ENCODE measurements at regions not wholly inside any gene's neighbourhood (a gene's known extent, or its start where the extent isn't known, plus 50 kb on each side); places are given as distances from the start of the nearest gene placed in this dataset.

DNA sequence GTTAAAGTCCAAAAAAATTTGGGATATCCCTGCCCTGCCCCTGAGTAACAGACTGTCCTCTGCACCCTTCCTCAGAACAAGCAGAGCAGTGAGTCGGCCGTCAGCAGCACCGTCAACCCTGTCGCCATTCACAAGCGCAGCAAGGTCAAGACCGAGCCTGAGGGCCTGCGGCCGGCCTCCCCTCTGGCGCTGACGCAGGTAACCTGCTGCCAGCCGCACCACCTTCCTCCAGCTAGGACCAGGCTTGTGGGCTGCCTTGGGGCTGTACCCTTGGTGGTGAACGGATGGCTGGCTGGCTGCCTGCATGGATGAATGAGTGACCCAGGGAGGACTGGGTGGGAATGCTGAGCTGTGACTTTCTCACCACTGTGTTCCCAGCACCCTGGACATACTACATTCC lies 236.2 kb downstream of the GLI2 start:
- Histone ChIP-seq H2BK5ac (ENCODE audit: low read depth, low read length, poor library complexity, severe bottlenecking) (no peak overlapping the region), H3K9me3 (ENCODE audit: control insufficient read depth, low read length) (no peaks in the 10 kb centered on the region), H4K91ac (ENCODE audit: low read length) (no peak overlapping the region), H3K23ac (ENCODE audit: low read length in 2 of 2) (no peak overlapping the region), H3K79me1 (replicated peaks; ENCODE audit: low read length, poor library complexity, severe bottlenecking) (no peaks in the 10 kb centered on the region), H2AK5ac (ENCODE audit: low read length, severe bottlenecking) (no peak overlapping the region), H3K27ac (ENCODE audit: low read length, poor library complexity, severe bottlenecking) (no peak overlapping the region), H3K36me3 (ENCODE audit: control insufficient read depth in 1 of 2, insufficient read depth in 2 of 2, low read depth in 1 of 2, low read length in 2 of 2) (peaks cover 75 to 76% of the 10 kb centered on the region in 2 experiments), H3K4me2 (ENCODE audit: low read length, poor library complexity, severe bottlenecking) (no peak overlapping the region), H3K18ac (ENCODE audit: low read depth in 1 of 2, low read length in 2 of 2) (no peak overlapping the region), H3K14ac (ENCODE audit: low read length in 2 of 2) (no peak overlapping the region), H3K27me3 (ENCODE audit: control insufficient read depth in 1 of 2, insufficient read depth in 1 of 2, low read length in 2 of 2) (no peaks in the 10 kb centered on the region), H2BK120ac (ENCODE audit: low read depth, low read length) (no peak overlapping the region), H3K4me3 (ENCODE audit: insufficient read depth in 1 of 2, low read depth in 1 of 2, low read length in 2 of 2) (no peak overlapping the region), H2BK15ac (ENCODE audit: low read depth, poor library complexity, severe bottlenecking) (no peak overlapping the region), H3K4me1 (ENCODE audit: control insufficient read depth, insufficient read depth, low read depth, low read length) (peaks cover 3% of the 10 kb centered on the region), H2AFZ (ENCODE audit: low read depth, low read length) (no peak overlapping the region), H3K9ac (ENCODE audit: low read length) (no peak overlapping the region), H3K4ac (ENCODE audit: low read depth in 1 of 2, low read length in 2 of 2) (no peak overlapping the region), H2BK12ac (ENCODE audit: low read length in 2 of 2) (no peak overlapping the region), H4K8ac (ENCODE audit: low read length) (no peak overlapping the region)
- WGBS, result 96% methylated on average over 11 of the region's 12 CpGs
- DNase-seq, result no peak

DNA sequence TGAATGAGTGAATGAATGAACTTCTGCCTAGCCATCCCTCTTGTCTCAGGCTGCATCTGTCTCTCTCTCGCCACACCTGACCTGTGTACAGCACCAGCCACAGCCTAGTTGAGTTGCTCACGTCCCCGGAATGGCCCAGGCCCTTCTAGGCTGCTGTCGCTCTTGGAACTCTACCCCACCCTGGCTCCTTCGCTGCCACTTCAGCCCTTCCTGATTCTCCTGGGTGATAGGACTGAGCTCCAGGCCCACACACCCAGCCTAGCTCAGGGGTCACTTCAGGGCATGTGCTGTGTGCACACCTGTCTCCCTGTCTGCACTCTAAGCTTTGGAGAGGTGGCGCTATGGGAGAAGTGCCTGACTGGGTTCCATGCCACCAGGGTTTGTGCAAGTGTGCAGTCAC lies 236.6 kb downstream of the GLI2 start:
- Histone ChIP-seq H4K8ac (ENCODE audit: low read length) (no peak overlapping the region), H2BK15ac (ENCODE audit: low read depth, poor library complexity, severe bottlenecking) (no peak overlapping the region), H3K27me3 (ENCODE audit: control insufficient read depth in 1 of 2, insufficient read depth in 1 of 2, low read length in 2 of 2) (no peaks in the 10 kb centered on the region), H3K27ac (ENCODE audit: low read length, poor library complexity, severe bottlenecking) (no peak overlapping the region), H3K4me1 (ENCODE audit: control insufficient read depth, insufficient read depth, low read depth, low read length) (peaks cover 3% of the 10 kb centered on the region), H2BK5ac (ENCODE audit: low read depth, low read length, poor library complexity, severe bottlenecking) (no peak overlapping the region), H3K9me3 (ENCODE audit: control insufficient read depth, low read length) (no peaks in the 10 kb centered on the region), H2AK5ac (ENCODE audit: low read length, severe bottlenecking) (no peak overlapping the region), H3K9ac (ENCODE audit: low read length) (no peak overlapping the region), H3K23ac (ENCODE audit: low read length in 2 of 2) (no peak overlapping the region), H4K91ac (ENCODE audit: low read length) (no peak overlapping the region), H3K4me2 (ENCODE audit: low read length, poor library complexity, severe bottlenecking) (no peak overlapping the region), H2AFZ (ENCODE audit: low read depth, low read length) (no peak overlapping the region), H2BK120ac (ENCODE audit: low read depth, low read length) (no peak overlapping the region), H3K4ac (ENCODE audit: low read depth in 1 of 2, low read length in 2 of 2) (no peak overlapping the region), H3K4me3 (ENCODE audit: insufficient read depth in 1 of 2, low read depth in 1 of 2, low read length in 2 of 2) (no peak overlapping the region), H2BK12ac (ENCODE audit: low read length in 2 of 2) (no peak overlapping the region), H3K79me1 (replicated peaks; ENCODE audit: low read length, poor library complexity, severe bottlenecking) (no peaks in the 10 kb centered on the region), H3K18ac (ENCODE audit: low read depth in 1 of 2, low read length in 2 of 2) (no peak overlapping the region), H3K14ac (ENCODE audit: low read length in 2 of 2) (no peak overlapping the region), H3K36me3 (ENCODE audit: control insufficient read depth in 1 of 2, insufficient read depth in 2 of 2, low read depth in 1 of 2, low read length in 2 of 2) (peaks cover 73 to 75% of the 10 kb centered on the region in 2 experiments)
- 99% methylated on average over 5 of the region's 6 CpGs for WGBS
- no peak for DNase-seq

DNA sequence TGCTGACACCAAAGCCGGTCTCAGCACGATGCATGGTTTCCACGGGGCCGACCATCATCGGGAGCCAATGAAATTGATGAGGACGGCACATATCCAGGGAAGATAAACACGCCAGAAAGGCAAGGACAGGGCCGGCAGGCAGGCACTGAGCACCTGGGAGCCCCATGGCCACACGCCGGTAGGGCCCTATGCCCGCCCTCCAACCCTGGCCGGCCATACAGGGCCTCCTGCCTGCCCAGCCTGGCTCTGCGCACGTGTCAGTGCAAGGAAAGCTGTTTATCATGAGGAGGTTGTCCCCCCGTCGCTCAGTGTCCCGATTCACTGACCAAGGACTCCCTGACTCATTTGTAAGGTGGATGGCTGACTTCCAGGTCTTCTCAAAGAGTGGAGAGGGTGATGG lies 237.5 kb downstream of the GLI2 start:
- Histone ChIP-seq H2BK15ac (ENCODE audit: low read depth, poor library complexity, severe bottlenecking) (no peak overlapping the region), H2BK120ac (ENCODE audit: low read depth, low read length) (no peak overlapping the region), H3K4ac (ENCODE audit: low read depth in 1 of 2, low read length in 2 of 2) (no peak overlapping the region), H3K14ac (ENCODE audit: low read length in 2 of 2) (no peak overlapping the region), H3K4me2 (ENCODE audit: low read length, poor library complexity, severe bottlenecking) (no peak overlapping the region), H3K4me3 (ENCODE audit: insufficient read depth in 1 of 2, low read depth in 1 of 2, low read length in 2 of 2) (no peak overlapping the region), H2BK12ac (ENCODE audit: low read length in 2 of 2) (no peak overlapping the region), H3K27ac (ENCODE audit: low read length, poor library complexity, severe bottlenecking) (no peak overlapping the region), H3K79me1 (replicated peaks; ENCODE audit: low read length, poor library complexity, severe bottlenecking) (no peaks in the 10 kb centered on the region), H3K27me3 (ENCODE audit: control insufficient read depth in 1 of 2, insufficient read depth in 1 of 2, low read length in 2 of 2) (no peaks in the 10 kb centered on the region), H2AK5ac (ENCODE audit: low read length, severe bottlenecking) (no peak overlapping the region), H4K8ac (ENCODE audit: low read length) (no peak overlapping the region), H3K9ac (ENCODE audit: low read length) (no peak overlapping the region), H3K23ac (ENCODE audit: low read length in 2 of 2) (no peak overlapping the region), H4K91ac (ENCODE audit: low read length) (no peak overlapping the region), H3K36me3 (ENCODE audit: control insufficient read depth in 1 of 2, insufficient read depth in 2 of 2, low read depth in 1 of 2, low read length in 2 of 2) (peaks cover 77 to 82% of the 10 kb centered on the region in 2 experiments), H2AFZ (ENCODE audit: low read depth, low read length) (no peak overlapping the region), H2BK5ac (ENCODE audit: low read depth, low read length, poor library complexity, severe bottlenecking) (no peak overlapping the region), H3K18ac (ENCODE audit: low read depth in 1 of 2, low read length in 2 of 2) (no peak overlapping the region), H3K9me3 (ENCODE audit: control insufficient read depth, low read length) (no peaks in the 10 kb centered on the region), H3K4me1 (ENCODE audit: control insufficient read depth, insufficient read depth, low read depth, low read length) (peaks cover 3% of the 10 kb centered on the region)
- DNase-seq, result no peak
- 95% methylated on average over 17 of the region's 17 CpGs for WGBS

DNA sequence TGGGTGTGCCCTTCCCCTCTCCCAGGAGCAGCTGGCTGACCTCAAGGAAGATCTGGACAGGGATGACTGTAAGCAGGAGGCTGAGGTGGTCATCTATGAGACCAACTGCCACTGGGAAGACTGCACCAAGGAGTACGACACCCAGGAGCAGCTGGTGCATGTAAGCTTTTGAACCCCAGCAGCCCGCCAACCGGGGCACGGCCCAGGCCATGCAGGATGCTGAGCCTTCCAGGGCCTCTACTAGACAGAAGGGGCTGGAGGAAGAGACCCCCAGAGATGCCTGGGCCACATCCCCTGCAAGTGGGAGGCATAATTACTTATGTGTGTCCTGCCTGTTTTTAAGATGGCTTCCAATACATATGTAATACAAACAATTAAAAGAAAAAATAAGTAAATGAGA lies 239.3 kb downstream of the GLI2 start:
- Histone ChIP-seq H3K14ac (ENCODE audit: low read length in 2 of 2) (no peak overlapping the region), H3K23ac (ENCODE audit: low read length in 2 of 2) (no peak overlapping the region), H3K79me1 (replicated peaks; ENCODE audit: low read length, poor library complexity, severe bottlenecking) (no peaks in the 10 kb centered on the region), H3K9me3 (ENCODE audit: control insufficient read depth, low read length) (no peaks in the 10 kb centered on the region), H2BK120ac (ENCODE audit: low read depth, low read length) (no peak overlapping the region), H2BK5ac (ENCODE audit: low read depth, low read length, poor library complexity, severe bottlenecking) (no peak overlapping the region), H3K4me3 (ENCODE audit: insufficient read depth in 1 of 2, low read depth in 1 of 2, low read length in 2 of 2) (no peak overlapping the region), H3K27ac (ENCODE audit: low read length, poor library complexity, severe bottlenecking) (no peak overlapping the region), H4K91ac (ENCODE audit: low read length) (no peak overlapping the region), H3K36me3 (ENCODE audit: control insufficient read depth in 1 of 2, insufficient read depth in 2 of 2, low read depth in 1 of 2, low read length in 2 of 2) (peaks cover 66 to 78% of the 10 kb centered on the region in 2 experiments), H3K27me3 (ENCODE audit: control insufficient read depth in 1 of 2, insufficient read depth in 1 of 2, low read length in 2 of 2) (no peaks in the 10 kb centered on the region), H3K18ac (ENCODE audit: low read depth in 1 of 2, low read length in 2 of 2) (no peak overlapping the region), H3K4me2 (ENCODE audit: low read length, poor library complexity, severe bottlenecking) (no peak overlapping the region), H2BK12ac (ENCODE audit: low read length in 2 of 2) (no peak overlapping the region), H3K9ac (ENCODE audit: low read length) (no peak overlapping the region), H3K4me1 (ENCODE audit: control insufficient read depth, insufficient read depth, low read depth, low read length) (peaks cover 10% of the 10 kb centered on the region), H2AK5ac (ENCODE audit: low read length, severe bottlenecking) (no peak overlapping the region), H3K4ac (ENCODE audit: low read depth in 1 of 2, low read length in 2 of 2) (no peak overlapping the region), H2BK15ac (ENCODE audit: low read depth, poor library complexity, severe bottlenecking) (no peak overlapping the region), H2AFZ (ENCODE audit: low read depth, low read length) (no peak overlapping the region), H4K8ac (ENCODE audit: low read length) (no peak overlapping the region)
- 97% methylated on average over 4 of the region's 4 CpGs for WGBS
- no peak for DNase-seq

Measured in mesenchymal stem cell (in vitro differentiated cells and primary cell).